Heart left ventricle (tissue), 16 donors: ENCODE measurements at regions not wholly inside any gene's neighbourhood (a gene's known extent, or its start where the extent isn't known, plus 50 kb on each side); places are given as distances from the start of the nearest gene placed in this dataset.

ENCODE experiments used
- ATAC-seq, 4 donors: fragments of 200-7000 bp; cut with Tn5 transposase; one replicate each; pipeline ENCODE4 v1.9.1; 2020 to 2022; ENCODE audit warnings: moderate library complexity in 4 of 4, mild to moderate bottlenecking in 3 of 4, moderate number of reproducible peaks in 1 of 4
- DNase-seq, 5 donors: peaks; one replicate each; pipeline ENCODE4 v3.0.0-alpha.2; 2020
- H3K27ac ChIP-seq, 12 donors: fragments of 200-600 bp; sonication (generic) in 4 of 12; one replicate each; pipeline versions ENCODE4 v1.5.0 to v1.8.0; 2016 to 2022; ENCODE audit warnings: mild to moderate bottlenecking in 2 of 12
- H3K27me3 ChIP-seq, 9 donors: fragments of 200-600 bp; sonication (generic) in 2 of 9; one replicate each; pipeline versions ENCODE4 v1.5.1 to v1.8.0; 2016 to 2022; ENCODE audit warnings: mild to moderate bottlenecking in 3 of 9
- H3K36me3 ChIP-seq, 9 donors: fragments of 200-600 bp; sonication (generic) in 2 of 9; one replicate each; pipeline versions ENCODE4 v1.5.0 to v1.8.0; 2018 to 2022; ENCODE audit warnings: mild to moderate bottlenecking in 2 of 9
- H3K4me1 ChIP-seq, 12 donors: fragments of 200-600 bp; sonication (generic) in 4 of 12; one replicate each; pipeline versions ENCODE4 v1.5.0 to v1.8.0; 2016 to 2022; ENCODE audit warnings: mild to moderate bottlenecking in 3 of 12
- H3K4me3 ChIP-seq, 12 donors: fragments of 200-600 bp; sonication (generic) in 4 of 12; one replicate each; pipeline versions ENCODE4 v1.5.0 to v1.8.0; 2017 to 2022; ENCODE audit warnings: mild to moderate bottlenecking in 9 of 12, moderate library complexity in 4 of 12
- H3K9me3 ChIP-seq, 12 donors: fragments of 200-600 bp; sonication (generic) in 4 of 12; one replicate each; pipeline versions ENCODE4 v1.5.0 to v1.8.0; 2016 to 2022; ENCODE audit warnings: mild to moderate bottlenecking in 1 of 12
- CTCF ChIP-seq, 12 donors: fragments of 200-600 bp; sonication (generic) in 4 of 12; IDR thresholded peaks; one replicate each; pipeline versions ENCODE4 v1.5.0 to v1.8.0; 2018 to 2022; ENCODE audit warnings: antibody characterized with exemption in 12 of 12, mild to moderate bottlenecking in 5 of 12
- POLR2A ChIP-seq, 2 donors: fragments of 450-650 bp; IDR thresholded peaks; one replicate each; pipeline ENCODE4 v1.6.1; 2017; ENCODE audit warnings: antibody characterized with exemption in 2 of 2, mild to moderate bottlenecking in 2 of 2, moderate library complexity in 2 of 2
- WGBS, 4 donors: extraction: QIAGEN DNeasy Blood & Tissue Kit in 2 of 4; methylation state at CpG; one replicate each; pipeline versions ENCODE4 v1.1.5 to v1.1.7; 2013 to 2018; 5-methylcytosine and 5-hydroxymethylcytosine counted together
- intact Hi-C, 10 donors: fragments of 100-400 bp; cut with DNase I; formaldehyde crosslinking; loops; one replicate each; pipeline versions ENCODE4 v1.11.1 to v1.14.2; 2022
- donor health status: ischemic (EF 13 %, LVEDD 7.1; RV severe dilation, severe dysfunction).
- donor health status: healthy with polysubstance abuse.
- donor health status: DM: no; HTN: yes; CAD: no.
- donor health status: DM: no; HTN: no; CAD: no.
- donor health status: ischemic (EF 25% LVEDD 6.9; RV normal size, moderate dysfunction).
- donor health status: ischemic (EF 25% LVEDD 5.7; RV mildly dilated, moderate dysfunction).
- donor health status: healthy.
- donor health status: DM: yes; HTN: yes; CAD: no.
- donor health status: ischemic (EF 35%, LVEDD 5.7; RV mildly dilated, moderate dysfunction).
- donor health status: nonischemic (EF 11% LVEDD 7.7; RV severe dilation, severe dysfunction).
- donor health status: DM: yes; HTN: yes; CAD: no.
- donor health status: PGD.
- donor health status: ischemic (EF 29% LVEDD 5.4; RV normal size, mild dysfunction).
- donor health status: nonischemic (EF 23%, LVEDD 6.1; RV moderate dilation, normal function).

- WGBS, 4 donors: 58 to 63% (median 60%) methylated on average over 14 to 16 of the region's 16 CpGs
- no peak for TF ChIP-seq POLR2A (IDR thresholded peaks at IDR 0.05)
- no peak for TF ChIP-seq CTCF (IDR thresholded peaks at IDR 0.05)
- Histone ChIP-seq H3K4me1 (no peaks in the 10 kb centered on the region), H3K27me3 (peaks cover 0 to 16% (median 0%) of the 10 kb centered on the region in 9 donors), H3K9me3 (no peaks in the 10 kb centered on the region), H3K27ac (no peak overlapping the region), H3K4me3 (no peak overlapping the region), H3K36me3 (no peaks in the 10 kb centered on the region)
- ATAC-seq (no peak), DNase-seq (no peak)
- intact Hi-C loops: no loop called here
Measured at GRCh38 chr1:38455829-38456530, 403.6 kb downstream of the RRAGC start.

- H3K27me3 ChIP-seq: peaks cover 0 to 16% (median 0%) of the 10 kb centered on the region in 9 donors
- WGBS, 4 donors: 77 to 80% (median 77%) methylated on average over 9 of the region's 9 CpGs
- no peaks in the 10 kb centered on the region for H3K9me3 ChIP-seq
- H3K27ac ChIP-seq: no peak overlapping the region
- TF ChIP-seq POLR2A (IDR thresholded peaks at IDR 0.05) (no peak), CTCF (IDR thresholded peaks at IDR 0.05) (no peak)
- intact Hi-C loops: no loop called here
- DNase-seq (no peak), ATAC-seq (no peak)
- H3K4me1 ChIP-seq: no peaks in the 10 kb centered on the region
- H3K4me3 ChIP-seq: no peak overlapping the region
- no peaks in the 10 kb centered on the region for H3K36me3 ChIP-seq
Measured at GRCh38 chr1:38454749-38455441, 404.7 kb downstream of the RRAGC start.

- 86 to 94% (median 92%) methylated on average over 5 of the region's 5 CpGs for WGBS, 4 donors
- no peak overlapping the region for H3K27ac ChIP-seq
- DNase-seq (no peak), ATAC-seq (no peak)
- no peaks in the 10 kb centered on the region for H3K9me3 ChIP-seq
- H3K27me3 ChIP-seq: peaks cover 0 to 16% (median 0%) of the 10 kb centered on the region in 9 donors
- intact Hi-C loops: no loop called here
- H3K4me3 ChIP-seq: no peak overlapping the region
- H3K4me1 ChIP-seq: no peaks in the 10 kb centered on the region
- H3K36me3 ChIP-seq: no peaks in the 10 kb centered on the region
- TF ChIP-seq CTCF (IDR thresholded peaks at IDR 0.05) (no peak), POLR2A (IDR thresholded peaks at IDR 0.05) (no peak)
Measured at GRCh38 chr1:38454236-38454635, 405.3 kb downstream of the RRAGC start.

GRCh38 chr1:38452246-38452645, 405.7 kb upstream of the POU3F1 start:
- DNase-seq (no peak), ATAC-seq (no peak)
- WGBS, 4 donors: 59 to 88% (median 67%) methylated on average over 4 of the region's 4 CpGs
- no peaks in the 10 kb centered on the region for H3K9me3 ChIP-seq
- no peak overlapping the region for H3K27ac ChIP-seq
- peaks cover 0 to 24% (median 3%) of the 10 kb centered on the region in 9 donors for H3K27me3 ChIP-seq
- H3K4me3 ChIP-seq: no peak overlapping the region
- no peaks in the 10 kb centered on the region for H3K4me1 ChIP-seq
- H3K36me3 ChIP-seq: no peaks in the 10 kb centered on the region
- intact Hi-C loops: no loop called here
- no peak for TF ChIP-seq CTCF (IDR thresholded peaks at IDR 0.05)
- TF ChIP-seq POLR2A (IDR thresholded peaks at IDR 0.05): no peak
